Liver (tissue), 8 donors: ENCODE measurements at regions not wholly inside any gene's neighbourhood (a gene's known extent, or its start where the extent isn't known, plus 50 kb on each side); places are given as distances from the start of the nearest gene placed in this dataset.

Source experiments
- DNase-seq: peaks from one replicate; pipeline ENCODE4 v3.0.0-alpha.2; 2017; ENCODE audit warnings: low spot score
- H3K27ac ChIP-seq, 2 donors: one replicate each; pipeline ENCODE4 v1.7.0; 2013; ENCODE audit warnings: inconsistent platforms in 2 of 2, low read length in 2 of 2, control low read depth in 1 of 2, low read depth in 1 of 2, mild to moderate bottlenecking in 1 of 2
- H3K27me3 ChIP-seq, 4 donors: one replicate each; pipeline versions ENCODE4 v1.6.1 to v1.7.0; 2013; ENCODE audit warnings: low read length in 3 of 4, inconsistent platforms in 1 of 4, mild to moderate bottlenecking in 1 of 4, moderate library complexity in 1 of 4; ENCODE audit not compliant: control insufficient read depth in 4 of 4, insufficient read depth in 4 of 4
- H3K36me3 ChIP-seq, 4 donors: one replicate each; pipeline versions ENCODE4 v1.6.1 to v1.7.0; 2013; ENCODE audit warnings: low read length in 3 of 4, mild to moderate bottlenecking in 3 of 4, low read depth in 1 of 4, moderate library complexity in 1 of 4; ENCODE audit not compliant: control insufficient read depth in 4 of 4, insufficient read depth in 3 of 4
- H3K4me1 ChIP-seq, 4 donors: one replicate each; pipeline versions ENCODE4 v1.6.1 to v1.7.0; 2013; ENCODE audit warnings: low read length in 3 of 4, mild to moderate bottlenecking in 3 of 4, moderate library complexity in 1 of 4; ENCODE audit not compliant: control insufficient read depth in 4 of 4, insufficient read depth in 4 of 4
- H3K4me3 ChIP-seq, 3 donors: one replicate each; pipeline versions ENCODE4 v1.6.1 to v1.7.0; 2013; ENCODE audit warnings: low read length in 3 of 3, control low read depth in 1 of 3, low read depth in 1 of 3, mild to moderate bottlenecking in 1 of 3
- H3K9ac ChIP-seq, 2 donors: one replicate each; pipeline ENCODE4 v1.7.0; 2013; ENCODE audit warnings: low read length in 2 of 2, mild to moderate bottlenecking in 2 of 2, moderate library complexity in 2 of 2, control low read depth in 1 of 2, low read depth in 1 of 2
- H3K9me3 ChIP-seq, 4 donors: one replicate each; pipeline versions ENCODE4 v1.6.1 to v1.7.0; 2013; ENCODE audit warnings: low read length in 3 of 4; ENCODE audit not compliant: control insufficient read depth in 4 of 4
- EGR1 ChIP-seq, 2 donors: IDR thresholded peaks; 2 replicates each; pipeline ENCODE4 v1.6.1; 2016 to 2018; ENCODE audit warnings: antibody characterized with exemption in 2 of 2, low read depth in 2 of 2
- FOXA1 ChIP-seq: IDR thresholded peaks from 2 replicates; pipeline ENCODE4 v1.6.1; 2016; ENCODE audit warnings: antibody characterized with exemption
- FOXA2 ChIP-seq: IDR thresholded peaks from 2 replicates; pipeline ENCODE4 v1.6.1; 2016; ENCODE audit warnings: antibody characterized with exemption
- GABPA ChIP-seq, 2 donors: IDR thresholded peaks in 1 of 2; conservative IDR thresholded peaks in 1 of 2; 2 replicates each; pipeline ENCODE4 v1.6.1; 2016; ENCODE audit warnings: antibody characterized with exemption in 2 of 2, mild to moderate bottlenecking in 1 of 2, moderate library complexity in 1 of 2
- JUND ChIP-seq, 2 donors: IDR thresholded peaks; 2 replicates each; pipeline ENCODE4 v1.6.1; 2016; ENCODE audit warnings: antibody characterized with exemption in 2 of 2
- MAX ChIP-seq: IDR thresholded peaks from 2 replicates; pipeline ENCODE4 v1.6.1; 2016; ENCODE audit warnings: antibody characterized with exemption
- NR2F2 ChIP-seq: IDR thresholded peaks from 2 replicates; pipeline ENCODE4 v1.6.1; 2016; ENCODE audit warnings: antibody characterized with exemption
- RAD21 ChIP-seq, 2 donors: IDR thresholded peaks; 2 replicates each; pipeline ENCODE4 v1.6.1; 2016; ENCODE audit warnings: antibody characterized with exemption in 2 of 2, mild to moderate bottlenecking in 2 of 2
- REST ChIP-seq: IDR thresholded peaks from 2 replicates; pipeline ENCODE4 v1.6.1; 2016; ENCODE audit warnings: antibody characterized with exemption, mild to moderate bottlenecking
- RXRA ChIP-seq, 2 donors: IDR thresholded peaks; 2 replicates each; pipeline ENCODE4 v1.6.1; 2017 to 2018; ENCODE audit warnings: antibody characterized with exemption in 2 of 2, mild to moderate bottlenecking in 1 of 2
- SP1 ChIP-seq: IDR thresholded peaks from 2 replicates; pipeline ENCODE4 v1.6.1; 2018; ENCODE audit warnings: antibody characterized with exemption, mild to moderate bottlenecking
- TAF1 ChIP-seq: conservative IDR thresholded peaks from 2 replicates; pipeline ENCODE4 v1.6.1; 2016; ENCODE audit warnings: antibody characterized with exemption, mild to moderate bottlenecking
- YY1 ChIP-seq: IDR thresholded peaks from 2 replicates; pipeline ENCODE4 v1.6.1; 2016; ENCODE audit warnings: antibody characterized with exemption, mild to moderate bottlenecking
- ZBTB33 ChIP-seq: IDR thresholded peaks from 2 replicates; pipeline ENCODE4 v1.6.1; 2016; ENCODE audit warnings: antibody characterized with exemption
- WGBS: extraction: QIAGEN DNeasy Blood & Tissue Kit; methylation state at CpG from one replicate; pipeline ENCODE4 v1.1.7; 2013; 5-methylcytosine and 5-hydroxymethylcytosine counted together
- TF ChIP-seq, protein P1 (sequence below): IDR thresholded peaks from 2 replicates; pipeline ENCODE4 v1.6.1; 2016; ENCODE audit warnings: antibody characterized with exemption
- TF ChIP-seq, protein P2 (sequence below): fragments of 150-350 bp; IDR thresholded peaks from 2 replicates; pipeline ENCODE4 v1.5.1; 2017; ENCODE audit warnings: improper control_type of control experiment, low read depth, low read length; ENCODE audit not compliant: missing input control
- donor health status: healthy.
- donor health status: healthy.
- donor health status: healthy.
- donor health status: healthy.
- donor health status: healthy.

DNA sequence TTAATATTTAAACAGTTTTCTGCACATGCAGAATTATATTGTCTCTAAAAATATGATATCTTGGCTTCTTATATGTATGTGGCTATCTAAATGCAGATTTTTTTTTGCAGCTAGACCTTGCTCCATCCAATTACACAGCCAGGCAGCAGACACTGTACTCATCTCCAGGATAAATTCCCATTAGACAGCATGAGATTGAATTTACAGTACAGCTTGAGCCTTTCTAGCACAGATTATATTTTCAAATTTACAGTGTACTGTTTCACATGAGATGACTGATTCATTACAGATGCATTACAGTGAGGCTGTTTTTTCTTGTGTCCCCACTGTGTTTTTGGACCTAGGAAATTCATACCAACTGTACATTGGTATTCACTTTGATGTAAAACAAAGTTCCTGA lies 134.9 kb downstream of the OTOL1 start:
- H3K9ac ChIP-seq = no peak overlapping the region

GRCh38 chr3:161637559-161637958 lies 141.0 kb downstream of the OTOL1 start:
- no peak for DNase-seq
- Histone ChIP-seq H3K9me3 (no peaks in the 10 kb centered on the region), H3K4me1 (no peaks in the 10 kb centered on the region), H3K9ac (no peak overlapping the region), H3K4me3 (no peak overlapping the region), H3K36me3 (no peaks in the 10 kb centered on the region), H3K27me3 (no peaks in the 10 kb centered on the region), H3K27ac (no peak overlapping the region)
- 56% methylated on average over 2 of the region's 2 CpGs for WGBS
- TF ChIP-seq FOXA1 = no peak
- TF ChIP-seq NR2F2 = no peak
- TF ChIP-seq, protein P1, sequence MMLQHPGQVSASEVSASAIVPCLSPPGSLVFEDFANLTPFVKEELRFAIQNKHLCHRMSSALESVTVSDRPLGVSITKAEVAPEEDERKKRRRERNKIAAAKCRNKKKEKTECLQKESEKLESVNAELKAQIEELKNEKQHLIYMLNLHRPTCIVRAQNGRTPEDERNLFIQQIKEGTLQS = no peak
- TF ChIP-seq REST = no peak
- TF ChIP-seq EGR1 (IDR thresholded peaks at IDR 0.05; ENCODE audit: low read depth in 2 of 2) = no peak
- no peak for TF ChIP-seq FOXA2
- TF ChIP-seq RAD21 (IDR thresholded peaks at IDR 0.05) = no peak
- TF ChIP-seq YY1 = no peak
- no peak for TF ChIP-seq ZBTB33
- no peak for TF ChIP-seq RXRA (IDR thresholded peaks at IDR 0.05)
- TF ChIP-seq GABPA (IDR thresholded peaks at IDR 0.05 in 1 of 2, conservative IDR thresholded peaks at IDR 0.05 in 1 of 2) = no peak
- no peak for TF ChIP-seq JUND (IDR thresholded peaks at IDR 0.05)
- TF ChIP-seq TAF1 = no peak

More for the DNA sequence above, 134.9 kb downstream of the OTOL1 start:
- TF ChIP-seq REST = no peak
- TF ChIP-seq RAD21 (IDR thresholded peaks at IDR 0.05) = no peak
- TF ChIP-seq, protein P2, sequence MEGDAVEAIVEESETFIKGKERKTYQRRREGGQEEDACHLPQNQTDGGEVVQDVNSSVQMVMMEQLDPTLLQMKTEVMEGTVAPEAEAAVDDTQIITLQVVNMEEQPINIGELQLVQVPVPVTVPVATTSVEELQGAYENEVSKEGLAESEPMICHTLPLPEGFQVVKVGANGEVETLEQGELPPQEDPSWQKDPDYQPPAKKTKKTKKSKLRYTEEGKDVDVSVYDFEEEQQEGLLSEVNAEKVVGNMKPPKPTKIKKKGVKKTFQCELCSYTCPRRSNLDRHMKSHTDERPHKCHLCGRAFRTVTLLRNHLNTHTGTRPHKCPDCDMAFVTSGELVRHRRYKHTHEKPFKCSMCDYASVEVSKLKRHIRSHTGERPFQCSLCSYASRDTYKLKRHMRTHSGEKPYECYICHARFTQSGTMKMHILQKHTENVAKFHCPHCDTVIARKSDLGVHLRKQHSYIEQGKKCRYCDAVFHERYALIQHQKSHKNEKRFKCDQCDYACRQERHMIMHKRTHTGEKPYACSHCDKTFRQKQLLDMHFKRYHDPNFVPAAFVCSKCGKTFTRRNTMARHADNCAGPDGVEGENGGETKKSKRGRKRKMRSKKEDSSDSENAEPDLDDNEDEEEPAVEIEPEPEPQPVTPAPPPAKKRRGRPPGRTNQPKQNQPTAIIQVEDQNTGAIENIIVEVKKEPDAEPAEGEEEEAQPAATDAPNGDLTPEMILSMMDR = no peak
- TF ChIP-seq JUND (IDR thresholded peaks at IDR 0.05) = no peak
- TF ChIP-seq SP1 = no peak
- no peak for TF ChIP-seq MAX
- no peak for TF ChIP-seq RXRA (IDR thresholded peaks at IDR 0.05)
- TF ChIP-seq TAF1 = no peak
- Histone ChIP-seq H3K4me1 (no peaks in the 10 kb centered on the region), H3K27ac (no peak overlapping the region), H3K4me3 (no peak overlapping the region), H3K27me3 (no peaks in the 10 kb centered on the region), H3K36me3 (no peaks in the 10 kb centered on the region), H3K9me3 (peaks cover 0 to 5% (median 0%) of the 10 kb centered on the region in 4 donors)
- no peak for DNase-seq
